Transverse colon (tissue), 4 donors: ENCODE measurements at regions not wholly inside any gene's neighbourhood (a gene's known extent, or its start where the extent isn't known, plus 50 kb on each side); places are given as distances from the start of the nearest gene placed in this dataset.

Source experiments
- EP300 ChIP-seq: sonication (generic); formaldehyde crosslinking; IDR thresholded peaks from one replicate; pipeline ENCODE4 v1.6.1; 2017; ENCODE audit warnings: antibody characterized with exemption, low read depth
- POLR2A ChIP-seq: fragments of 450-650 bp; IDR thresholded peaks from one replicate; pipeline ENCODE4 v1.6.1; 2016; ENCODE audit warnings: antibody characterized with exemption, mild to moderate bottlenecking, moderate library complexity
- POLR2AphosphoS5 ChIP-seq, 3 donors: sonication (generic); formaldehyde crosslinking; IDR thresholded peaks; one replicate each; pipeline ENCODE4 v1.6.1; 2016; ENCODE audit warnings: antibody characterized with exemption in 3 of 3
- TF ChIP-seq, protein P1 (sequence below), 5 experiments: fragments of 200-600 bp in 3 of 5; fragments of 450-650 bp in 2 of 5; sonication (generic) in 3 of 5; IDR thresholded peaks; 1 replicate in 2 of 5; 2 replicates in 3 of 5; pipeline ENCODE4 v1.5.1; 2016 to 2017; ENCODE audit warnings: antibody characterized with exemption in 5 of 5, inconsistent platforms in 3 of 5, mild to moderate bottlenecking in 2 of 5, moderate library complexity in 1 of 5

DNA sequence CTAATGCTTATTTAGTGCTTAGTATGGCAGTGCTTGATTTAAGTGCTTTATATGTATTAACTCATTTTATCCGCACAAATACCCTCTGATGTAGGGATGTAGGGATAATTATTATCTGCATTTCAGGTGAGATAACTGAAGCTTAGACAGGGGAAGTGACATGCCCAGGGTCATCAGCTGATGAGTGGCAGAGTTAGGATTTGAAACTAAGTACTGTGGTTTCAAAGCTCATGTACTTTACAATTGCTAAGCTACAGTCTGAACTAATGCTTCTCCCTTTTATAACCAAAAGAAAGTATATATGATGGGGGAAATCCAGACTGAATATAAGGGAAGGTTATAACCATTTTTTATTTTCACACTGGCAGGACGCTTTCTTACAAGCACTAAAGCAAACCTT is 229.6 kb upstream of the NAV3 start:
- TF ChIP-seq, protein P1, sequence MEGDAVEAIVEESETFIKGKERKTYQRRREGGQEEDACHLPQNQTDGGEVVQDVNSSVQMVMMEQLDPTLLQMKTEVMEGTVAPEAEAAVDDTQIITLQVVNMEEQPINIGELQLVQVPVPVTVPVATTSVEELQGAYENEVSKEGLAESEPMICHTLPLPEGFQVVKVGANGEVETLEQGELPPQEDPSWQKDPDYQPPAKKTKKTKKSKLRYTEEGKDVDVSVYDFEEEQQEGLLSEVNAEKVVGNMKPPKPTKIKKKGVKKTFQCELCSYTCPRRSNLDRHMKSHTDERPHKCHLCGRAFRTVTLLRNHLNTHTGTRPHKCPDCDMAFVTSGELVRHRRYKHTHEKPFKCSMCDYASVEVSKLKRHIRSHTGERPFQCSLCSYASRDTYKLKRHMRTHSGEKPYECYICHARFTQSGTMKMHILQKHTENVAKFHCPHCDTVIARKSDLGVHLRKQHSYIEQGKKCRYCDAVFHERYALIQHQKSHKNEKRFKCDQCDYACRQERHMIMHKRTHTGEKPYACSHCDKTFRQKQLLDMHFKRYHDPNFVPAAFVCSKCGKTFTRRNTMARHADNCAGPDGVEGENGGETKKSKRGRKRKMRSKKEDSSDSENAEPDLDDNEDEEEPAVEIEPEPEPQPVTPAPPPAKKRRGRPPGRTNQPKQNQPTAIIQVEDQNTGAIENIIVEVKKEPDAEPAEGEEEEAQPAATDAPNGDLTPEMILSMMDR (IDR thresholded peaks at IDR 0.05) = no peak
- TF ChIP-seq POLR2A (no peak), POLR2AphosphoS5 (IDR thresholded peaks at IDR 0.05) (no peak), EP300 (no peak)
